K562 (cell line): ENCODE measurements at regions not wholly inside any gene's neighbourhood (a gene's known extent, or its start where the extent isn't known, plus 50 kb on each side); places are given as distances from the start of the nearest gene placed in this dataset.
"Not testable (repeated sequence)": the region's sequence is repeated elsewhere in the genome, so short reads cannot be mapped to it uniquely, and the experiment has no call there.

Experiments
- ATAC-seq: fragments of 200-7000 bp; cut with Tn5 transposase; 3 replicates; pipeline ENCODE4 v1.9.1; 2020; ENCODE audit warnings: moderate library complexity
- BruUV-seq: library from RNA; stranded (reverse); fragments of 400-500 nt; replicated peaks from 2 replicates; lab custom pipeline; 2021; lab: Mats Ljungman, UMichigan
- CTCF ChIA-PET: fragments of 300-600 bp; formaldehyde crosslinking; extraction: SDS; loops from one replicate; lab custom pipeline; 2021; ENCODE audit warnings: low intra/inter-chr PET ratio; lab: Yijun Ruan, JAX
- POLR2A ChIA-PET: fragments of 300-600, 350-650 bp; sonication (Branson Sonifier 250); formaldehyde crosslinking; extraction: SDS; loops from one replicate; lab custom pipeline; 2021; ENCODE audit warnings: antibody characterized with exemption, inconsistent platforms; lab: Yijun Ruan, JAX
- DNase-seq, 4 experiments: peaks; one replicate each; pipeline versions ENCODE4 v3.0.0 to v3.0.0-alpha.2; 2011 to 2018; ENCODE audit warnings: low spot score in 3 of 4, mixed read lengths in 3 of 4; ENCODE audit errors: extremely low read depth in 1 of 4
- FAIRE-seq: peaks from 2 replicates; lab custom pipeline; 2011; peaks lifted over from hg19 to GRCh38; lab: Jason Lieb, UNC
- H2AFZ ChIP-seq: 2 replicates; pipeline ENCODE4 v1.6.0; 2011; ENCODE audit warnings: low read depth, low read length, control low read depth, inconsistent platforms
- H3K27ac ChIP-seq: fragments of 200-600 bp; 3 replicates; pipeline ENCODE4 v1.8.0; 2011; ENCODE audit warnings: low read depth, mild to moderate bottlenecking, control low read depth, inconsistent platforms, low read length, moderate library complexity, mixed read lengths; ENCODE audit errors: extremely low read depth
- H3K27me3 ChIP-seq, 2 experiments: fragments of 300-600 bp in 1 of 2; 2 replicates in 1 of 2; 3 replicates in 1 of 2; pipeline versions ENCODE4 v1.6.0 to v1.8.0; 2011; ENCODE audit warnings: inconsistent platforms in 2 of 2, low read length in 2 of 2, mild to moderate bottlenecking in 1 of 2, mixed read lengths in 1 of 2, moderate library complexity in 1 of 2; ENCODE audit not compliant: control insufficient read depth in 2 of 2, insufficient read depth in 2 of 2
- H3K36me3 ChIP-seq: fragments of 300-600 bp; 3 replicates; pipeline ENCODE4 v1.8.0; 2011; ENCODE audit warnings: mild to moderate bottlenecking, low read length, inconsistent platforms; ENCODE audit not compliant: control insufficient read depth, insufficient read depth
- H3K4me1 ChIP-seq, 2 experiments: fragments of 200-600 bp in 1 of 2; replicated peaks in 1 of 2; 2 replicates in 1 of 2; 3 replicates in 1 of 2; pipeline versions ENCODE4 v1.5.1 to v1.8.0; 2011; ENCODE audit warnings: inconsistent platforms in 2 of 2, low read length in 2 of 2, mild to moderate bottlenecking in 1 of 2, mixed read lengths in 1 of 2, moderate library complexity in 1 of 2; ENCODE audit not compliant: control insufficient read depth in 2 of 2, insufficient read depth in 2 of 2
- H3K4me2 ChIP-seq: 2 replicates; pipeline ENCODE4 v1.6.1; 2011; ENCODE audit warnings: low read length, control low read depth, inconsistent platforms, mixed read lengths; ENCODE audit not compliant: insufficient read depth
- H3K4me3 ChIP-seq: fragments of 200-600 bp; sonication (generic), shearing (Covaris generic); 2 replicates; pipeline ENCODE4 v1.5.1; 2016; ENCODE audit warnings: control low read depth, inconsistent platforms
- H3K79me2 ChIP-seq: fragments of 200-600 bp; 3 replicates; pipeline ENCODE4 v1.8.0; 2011; ENCODE audit warnings: low read length, inconsistent platforms; ENCODE audit not compliant: control insufficient read depth, insufficient read depth
- H3K9ac ChIP-seq, 2 experiments: 2 replicates each; pipeline versions ENCODE4 v1.6.0 to v1.6.1; 2011; ENCODE audit warnings: low read depth in 2 of 2, low read length in 2 of 2, control low read depth in 1 of 2, inconsistent platforms in 1 of 2, mild to moderate bottlenecking in 1 of 2, mixed read lengths in 1 of 2; ENCODE audit not compliant: insufficient read depth in 1 of 2
- H3K9me1 ChIP-seq: one replicate; pipeline ENCODE4 v1.6.0; 2011; ENCODE audit warnings: inconsistent platforms, mild to moderate bottlenecking, low read length, moderate library complexity; ENCODE audit not compliant: control insufficient read depth, insufficient read depth
- H3K9me3 ChIP-seq: replicated peaks from 2 replicates; pipeline ENCODE4 v1.5.1; 2011; ENCODE audit warnings: low read depth, low read length, inconsistent platforms; ENCODE audit not compliant: control insufficient read depth, insufficient read depth
- H4K20me1 ChIP-seq: replicated peaks from 2 replicates; pipeline ENCODE4 v1.6.1; 2011; ENCODE audit warnings: low read length, inconsistent platforms, mixed read lengths; ENCODE audit not compliant: control insufficient read depth, insufficient read depth
- BRF1 ChIP-seq: IDR thresholded peaks from 3 replicates; pipeline ENCODE4 v1.6.1; 2011; ENCODE audit warnings: borderline replicate concordance, mild to moderate bottlenecking; ENCODE audit not compliant: insufficient read length; ENCODE audit errors: extremely low read depth
- KLF6 ChIP-seq: fragments of 250-450 bp; sonication (Bioruptor Pico); IDR thresholded peaks from 2 replicates; pipeline ENCODE4 v1.4.0; 2020; ENCODE audit warnings: mild to moderate bottlenecking, moderate library complexity, borderline replicate concordance
- ZNF57 ChIP-seq: fragments of 450-650 bp; formaldehyde crosslinking; IDR thresholded peaks from 2 replicates; pipeline ENCODE4 v1.4.0; 2020; ENCODE audit warnings: mild to moderate bottlenecking, moderate library complexity
- whole genome bisulfite sequencing: fragments of 100-300 bp; shearing (Covaris generic); methylation state at CpG from one replicate; pipeline ENCODE4 v1.1.6; 2016; ENCODE audit warnings: low coverage, mixed read lengths; ENCODE audit not compliant: insufficient coverage; ENCODE audit errors: missing lambda C conversion rate; 5-methylcytosine and 5-hydroxymethylcytosine counted together
- in situ Hi-C: fragments of 300-500 bp; cut with MboI; formaldehyde crosslinking; loops from 4 replicates; pipeline ENCODE4 v1.15.0; 2018; ENCODE audit warnings: inconsistent platforms, mixed read lengths
- intact Hi-C: fragments of 100-400 bp; cut with micrococcal nuclease; formaldehyde crosslinking; loops from 2 replicates; pipeline ENCODE4 v1.14.2; 2022
- TF ChIP-seq, protein P1 (sequence below): sonication (generic); formaldehyde crosslinking; IDR thresholded peaks from 2 replicates; pipeline ENCODE4 v1.8.1; 2023; ENCODE audit warnings: mild to moderate bottlenecking, missing genetic modification reagents

- TF ChIP-seq, protein P1, sequence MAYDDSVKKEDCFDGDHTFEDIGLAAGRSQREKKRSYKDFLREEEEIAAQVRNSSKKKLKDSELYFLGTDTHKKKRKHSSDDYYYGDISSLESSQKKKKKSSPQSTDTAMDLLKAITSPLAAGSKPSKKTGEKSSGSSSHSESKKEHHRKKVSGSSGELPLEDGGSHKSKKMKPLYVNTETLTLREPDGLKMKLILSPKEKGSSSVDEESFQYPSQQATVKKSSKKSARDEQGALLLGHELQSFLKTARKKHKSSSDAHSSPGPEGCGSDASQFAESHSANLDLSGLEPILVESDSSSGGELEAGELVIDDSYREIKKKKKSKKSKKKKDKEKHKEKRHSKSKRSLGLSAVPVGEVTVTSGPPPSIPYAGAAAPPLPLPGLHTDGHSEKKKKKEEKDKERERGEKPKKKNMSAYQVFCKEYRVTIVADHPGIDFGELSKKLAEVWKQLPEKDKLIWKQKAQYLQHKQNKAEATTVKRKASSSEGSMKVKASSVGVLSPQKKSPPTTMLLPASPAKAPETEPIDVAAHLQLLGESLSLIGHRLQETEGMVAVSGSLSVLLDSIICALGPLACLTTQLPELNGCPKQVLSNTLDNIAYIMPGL (CRISPR knock-in tag): no peak
- TF ChIP-seq ZNF57 (CRISPR knock-in tag): no peak
- no peak for TF ChIP-seq BRF1
- TF ChIP-seq KLF6 (CRISPR knock-in tag): no peak
These were observed 486.2 kb downstream of the DMAC1 start (continued) for GRCh38 chr9:7313389-7313788.

DNA sequence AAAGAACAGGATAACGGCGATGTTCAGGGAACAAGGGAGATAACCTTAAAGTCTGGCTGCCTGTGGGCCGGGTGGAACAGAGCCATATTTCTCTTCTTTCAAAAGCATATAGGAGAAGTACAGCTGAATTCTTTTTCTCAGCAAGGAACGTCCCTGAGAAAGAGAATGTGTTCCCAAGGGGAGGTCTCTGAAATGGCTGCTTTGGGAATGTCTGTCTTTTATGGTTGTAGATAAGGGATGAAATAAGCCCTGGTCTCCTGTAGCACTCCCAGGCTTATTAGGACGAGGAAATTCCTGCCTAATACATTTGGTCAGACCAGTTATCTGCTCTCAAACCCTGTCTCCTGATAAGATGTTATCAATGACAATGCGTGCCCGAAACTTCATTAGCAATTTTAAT, 490.5 kb downstream of the DMAC1 start:
- FAIRE-seq, H3K4me1 ChIP-seq, ATAC-seq, H3K9me3 ChIP-seq, H3K36me3 ChIP-seq, H4K20me1 ChIP-seq, POLR2A ChIA-PET, H3K79me2 ChIP-seq, H3K4me2 ChIP-seq, intact Hi-C loops, H3K9me1 ChIP-seq, CTCF ChIA-PET, DNase-seq, H3K27me3 ChIP-seq, H3K4me3 ChIP-seq, in situ Hi-C loops, H3K27ac ChIP-seq, BruUV-seq, H2AFZ ChIP-seq, H3K9ac ChIP-seq: not testable (repeated sequence)
- WGBS: 2% methylated on average over 5 of the region's 7 CpGs
